ENCODE measurements at regions not wholly inside any gene's neighbourhood (a gene's known extent, or its start where the extent isn't known, plus 50 kb on each side); places are given as distances from the start of the nearest gene placed in this dataset.
"Not testable (repeated sequence)": the region's sequence is repeated elsewhere in the genome, so short reads cannot be mapped to it uniquely, and the experiment has no call there.

DNA sequence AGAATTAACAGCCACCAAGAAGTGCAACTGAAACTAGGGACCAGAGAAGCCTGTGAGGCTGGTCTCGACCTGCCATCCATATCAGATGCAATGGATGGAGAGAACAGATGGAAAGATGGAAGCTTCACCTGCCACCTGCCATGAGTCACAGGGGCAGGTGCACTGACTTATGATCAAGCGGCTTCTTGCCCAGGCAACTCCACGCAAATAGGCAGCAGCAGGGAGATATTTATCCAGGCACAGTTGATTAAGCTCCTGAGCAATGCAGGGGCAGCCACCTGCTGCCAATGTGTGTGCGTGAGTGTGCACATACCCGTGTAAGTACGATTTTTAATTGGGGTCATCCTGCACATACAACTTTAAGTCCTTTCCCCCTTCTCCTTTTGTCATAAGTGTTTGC is 174.2 kb downstream of the PTPRU start:
- no peak for DNase-seq (ENCODE audit: low read depth)

DNA sequence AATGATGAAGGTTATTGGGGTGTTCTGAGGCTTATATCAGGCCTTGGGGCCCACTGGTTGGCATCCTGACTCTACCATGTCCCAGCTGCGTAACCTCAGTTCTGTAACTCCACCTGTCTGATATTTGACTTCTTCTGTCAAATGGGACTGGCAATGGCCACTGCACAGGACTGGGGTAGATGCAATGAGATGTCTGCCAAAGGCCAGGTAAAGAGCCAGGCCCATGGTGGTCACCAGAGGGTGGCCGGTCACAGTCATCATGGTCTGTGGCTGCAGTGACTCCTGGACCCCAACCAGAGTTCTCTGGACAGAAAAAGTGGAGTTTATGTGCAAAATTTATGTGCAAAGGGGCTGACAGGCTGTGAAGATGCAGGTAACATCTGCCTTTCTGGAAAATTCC is 173.3 kb downstream of the PTPRU start:
- DNase-seq (ENCODE audit: low read depth), result no peak

DNA sequence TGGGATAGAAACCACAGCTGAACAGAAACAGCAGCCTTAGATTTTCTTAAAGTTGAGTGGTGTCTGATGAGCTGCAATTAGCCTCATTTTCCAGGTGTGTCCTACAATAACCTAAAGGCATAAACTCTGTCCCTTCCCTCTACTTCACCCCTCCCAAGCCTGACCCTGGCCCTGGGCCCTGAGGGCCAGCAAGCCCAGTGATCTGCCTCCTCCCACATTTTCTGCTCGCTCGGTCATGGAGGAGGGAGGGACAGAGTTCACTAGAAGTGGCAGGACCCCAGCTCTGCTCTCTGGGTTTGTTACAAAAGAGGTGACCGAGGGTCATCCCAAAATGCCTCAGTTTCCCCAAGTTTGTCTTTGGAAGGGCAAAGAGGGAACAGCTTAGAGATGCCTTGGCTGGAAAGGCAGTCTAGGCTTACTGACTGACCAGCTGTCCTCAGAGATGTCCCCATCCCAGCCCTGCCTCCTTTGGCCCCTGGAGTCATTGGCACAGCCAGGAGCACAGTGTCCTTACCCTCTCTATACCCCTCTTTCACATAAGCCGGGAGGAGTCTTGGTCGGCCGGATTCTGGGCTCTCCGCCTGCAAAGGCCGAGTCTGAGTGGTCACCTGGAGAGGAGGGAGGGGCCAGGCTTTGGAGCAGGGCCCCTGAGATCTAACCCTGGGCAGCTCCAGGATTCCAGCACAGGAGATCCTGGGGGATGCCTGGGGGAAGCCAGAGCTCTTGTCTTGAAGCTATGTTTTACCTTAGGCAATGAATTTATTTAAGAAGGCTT is 172.7 kb downstream of the PTPRU start:
- no peak for DNase-seq (ENCODE audit: low read depth)

DNA sequence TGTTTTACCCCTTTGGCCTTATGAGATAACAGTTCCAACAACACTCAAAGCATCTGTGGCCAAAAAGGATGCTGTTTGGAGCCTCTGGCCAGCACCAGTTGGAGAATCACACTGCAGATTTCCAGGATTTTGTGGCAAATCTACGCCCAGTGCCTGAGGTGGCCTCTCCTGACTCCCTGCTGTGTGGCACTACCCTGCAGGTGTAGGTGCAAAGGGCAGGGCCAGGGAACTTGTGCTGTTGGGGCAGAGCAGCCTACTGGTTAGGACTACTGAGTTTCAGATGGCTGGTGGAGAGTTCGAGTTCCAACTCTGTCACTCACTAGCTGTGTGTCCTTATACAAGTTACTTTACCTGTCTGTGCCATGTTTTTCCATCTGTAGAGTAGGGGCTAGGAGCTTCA is 170.5 kb downstream of the PTPRU start:
- DNase-seq (ENCODE audit: low read depth), result no peak

DNA sequence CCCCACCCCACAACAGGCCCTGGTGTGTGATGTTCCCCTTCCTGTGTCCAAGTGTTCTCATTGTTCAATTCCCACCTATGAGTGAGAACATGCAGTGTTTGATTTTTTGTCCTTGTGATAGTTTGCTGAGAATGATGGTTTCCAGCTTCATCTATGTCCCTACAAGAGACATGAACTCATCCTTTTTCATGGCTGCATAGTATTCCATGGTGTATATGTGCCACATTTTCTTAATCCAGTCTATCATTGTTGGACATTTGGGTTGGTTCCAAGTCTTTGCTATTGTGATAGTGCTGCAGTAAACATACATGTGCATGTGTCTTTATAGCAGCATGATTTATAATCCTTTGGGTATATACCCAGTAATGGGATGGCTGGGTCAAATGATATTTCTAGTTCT is 163.9 kb downstream of the PTPRU start:
- not testable (repeated sequence) for DNase-seq (ENCODE audit: low read depth)

DNA sequence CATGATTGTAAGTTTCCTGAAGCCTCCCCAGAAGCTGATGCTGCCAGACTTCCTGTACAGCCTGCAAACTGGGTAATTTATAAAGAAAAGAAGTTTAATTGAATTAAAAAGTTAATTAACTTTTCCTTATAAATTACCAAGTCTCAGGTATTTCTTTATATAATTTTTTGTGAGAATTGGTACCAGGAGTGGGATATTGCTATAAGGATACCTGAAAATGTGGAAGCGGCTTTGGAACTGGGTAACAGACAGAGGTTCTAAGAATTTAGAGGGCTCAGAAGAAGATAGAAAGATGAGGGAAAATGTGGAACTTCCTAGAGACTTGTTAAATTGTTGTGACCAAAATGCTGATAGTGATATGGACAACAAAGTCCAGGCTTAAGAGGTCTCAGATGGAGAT is 163.1 kb downstream of the PTPRU start:
- DNase-seq (ENCODE audit: low read depth), result no peak

DNA sequence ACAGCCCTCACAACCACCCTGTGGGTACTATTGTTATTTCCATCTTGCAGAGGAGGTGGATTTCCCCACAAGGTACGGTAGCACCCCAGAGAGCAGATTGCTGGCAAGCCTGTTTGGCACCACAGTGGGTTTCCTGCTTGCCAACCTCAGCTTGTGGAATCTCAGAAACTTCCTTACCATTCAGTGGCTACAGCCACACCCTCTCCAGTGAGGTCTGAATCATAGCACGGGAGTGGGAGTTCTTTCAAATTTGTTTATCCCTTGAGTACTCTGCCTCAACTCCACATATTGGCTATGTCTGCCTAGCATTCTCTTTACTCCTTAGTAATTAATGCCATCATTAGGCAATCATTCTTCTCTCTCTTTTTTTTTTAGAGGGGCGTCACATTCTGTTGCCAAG is 162.1 kb downstream of the PTPRU start:
- DNase-seq (ENCODE audit: low read depth), result no peak

DNA sequence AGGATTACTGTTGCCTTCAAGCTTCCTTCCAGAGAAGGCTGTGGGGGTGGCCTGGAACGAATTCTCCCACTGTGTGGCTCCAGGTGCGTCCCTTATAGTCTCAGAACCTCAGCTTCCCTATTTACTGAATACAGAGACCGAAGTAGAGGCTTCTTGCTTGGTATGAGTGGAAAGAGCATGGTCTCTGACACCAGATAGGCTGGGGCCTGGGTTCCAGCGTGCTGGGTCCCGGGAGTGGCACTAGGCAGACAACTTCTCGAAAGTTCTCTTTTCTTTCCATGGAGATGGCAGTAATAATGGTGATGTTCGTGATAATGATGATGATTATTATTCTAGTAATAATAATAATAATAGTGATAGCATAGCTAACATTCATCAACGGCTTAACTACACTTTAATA is 161.7 kb downstream of the PTPRU start:
- DNase-seq (ENCODE audit: low read depth), result no peak

DNA sequence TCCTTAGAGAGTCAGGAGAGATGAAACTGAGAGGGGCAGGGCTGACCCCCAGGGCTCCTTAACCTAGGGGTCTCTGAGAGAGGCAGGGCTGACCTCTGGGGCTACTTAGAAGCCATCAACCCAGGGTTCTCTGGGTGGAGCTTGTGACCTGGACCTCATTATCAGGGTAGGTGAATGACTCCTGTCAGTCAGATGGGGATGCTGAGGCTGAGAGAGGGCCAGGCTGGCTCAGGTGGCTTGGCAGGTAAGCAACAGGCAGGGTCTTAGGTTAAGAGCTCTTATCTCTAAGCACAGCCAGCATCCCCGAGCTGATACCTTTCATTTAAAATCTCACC is 160.9 kb downstream of the PTPRU start:
- DNase-seq (ENCODE audit: low read depth), result no peak

DNA sequence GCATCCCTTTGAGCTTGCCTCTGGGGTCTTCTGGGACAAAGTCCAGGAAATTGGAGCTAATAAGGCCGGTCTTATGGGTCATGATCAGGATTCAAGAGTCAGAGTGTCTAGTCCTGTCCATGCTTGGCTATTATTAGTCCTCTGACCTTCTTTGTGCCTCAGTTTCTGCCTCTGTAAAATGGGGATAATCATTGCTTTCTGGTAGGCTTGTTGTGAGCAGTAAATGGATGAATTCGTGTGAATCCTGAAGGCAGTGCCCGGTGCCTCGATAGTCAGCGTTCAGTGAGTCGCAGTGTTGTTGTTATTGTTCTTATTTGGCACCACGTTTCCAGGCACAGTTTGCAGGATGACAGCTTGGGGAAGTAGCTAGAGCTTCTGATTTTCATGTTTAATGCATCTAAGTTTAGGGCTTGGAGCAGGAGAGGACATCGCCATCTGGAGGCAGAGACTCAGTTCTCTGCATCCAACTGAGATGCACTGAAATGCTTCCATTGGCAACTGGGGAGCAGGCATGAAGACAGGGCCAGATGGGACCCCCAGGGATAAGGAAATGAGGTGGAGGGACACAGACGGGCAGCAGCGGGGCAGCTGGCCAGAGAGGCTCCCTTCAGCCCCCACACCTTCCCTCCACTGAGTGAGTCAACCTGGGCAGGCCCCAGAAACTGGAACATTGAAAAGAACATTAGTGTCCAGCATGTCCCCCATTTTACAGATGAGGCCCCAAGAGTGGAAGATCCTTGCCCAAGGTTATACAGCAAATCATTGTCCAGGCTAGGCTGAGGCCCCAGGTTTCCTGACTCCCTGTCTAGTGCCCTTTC is 160.3 kb downstream of the PTPRU start:
- DNase-seq (ENCODE audit: low read depth), result no peak

DNA sequence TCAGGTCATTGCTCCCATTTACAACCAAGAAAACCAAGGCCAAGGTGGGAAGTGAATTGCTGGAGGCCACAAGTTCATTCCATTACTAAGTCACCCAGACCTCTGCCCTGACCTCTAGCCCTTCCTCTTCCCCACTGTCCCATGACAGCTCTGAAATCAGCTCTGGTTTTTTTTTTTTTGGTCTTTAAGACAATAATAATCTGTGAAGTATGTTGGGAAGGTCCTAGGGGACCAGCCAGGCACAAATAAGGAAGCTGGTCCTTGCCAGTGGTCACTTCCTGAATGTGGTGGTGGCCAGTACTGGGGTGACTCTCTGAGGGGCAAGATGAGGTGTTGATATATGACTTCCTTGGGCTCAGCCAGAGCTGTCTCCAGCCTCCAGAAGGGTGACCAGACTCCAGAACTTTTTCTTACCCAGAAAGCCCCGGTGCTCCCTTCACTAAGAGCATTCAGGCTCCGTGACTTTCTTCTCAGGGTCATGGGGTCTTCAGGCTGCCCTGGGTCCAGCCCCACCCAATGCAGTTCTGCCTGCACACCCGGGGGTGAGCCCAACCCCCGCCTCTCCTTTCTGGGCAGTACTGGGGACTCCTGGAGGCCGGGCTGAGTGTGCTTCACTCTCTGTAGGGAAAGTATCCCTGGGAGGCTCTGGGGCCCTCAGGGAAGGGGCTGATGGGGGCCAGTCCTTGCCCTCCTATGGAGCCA is 159.6 kb downstream of the PTPRU start:
- no peak for DNase-seq (ENCODE audit: low read depth)

DNA sequence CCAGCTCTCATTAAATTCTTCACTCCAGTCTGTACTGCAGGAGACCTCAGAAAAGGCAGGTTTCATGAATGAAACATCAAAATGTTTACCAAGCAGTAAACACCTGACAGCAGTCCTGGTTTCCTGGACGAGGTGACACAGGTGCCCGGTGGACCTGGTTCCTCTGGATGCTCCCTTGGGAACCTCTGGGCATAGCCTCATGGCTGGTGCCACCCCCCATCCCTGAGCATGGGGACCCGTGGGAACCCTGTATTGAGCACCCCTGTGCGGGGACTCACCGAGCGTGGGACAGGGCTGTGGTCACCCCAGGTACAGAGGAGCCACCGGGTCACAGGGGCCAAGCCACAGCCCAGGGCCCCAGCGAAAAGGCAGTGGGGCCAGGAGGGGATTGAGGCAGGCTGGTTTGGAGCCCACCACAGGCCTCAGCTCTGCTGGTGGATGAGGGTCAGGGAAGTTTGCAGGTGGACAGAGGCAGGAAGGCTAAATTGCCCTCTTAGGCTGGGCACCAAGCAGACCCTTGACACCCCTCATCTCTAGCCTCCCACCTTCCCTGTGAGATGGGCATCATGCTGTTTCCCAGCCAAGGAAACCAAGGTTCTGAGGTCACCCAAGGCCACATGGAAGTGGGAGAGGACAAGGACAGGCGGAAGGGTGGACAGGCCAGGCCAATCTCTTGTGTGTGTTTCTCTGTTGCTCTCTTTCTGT is 158.4 kb downstream of the PTPRU start:
- no peak for DNase-seq (ENCODE audit: low read depth)

DNA sequence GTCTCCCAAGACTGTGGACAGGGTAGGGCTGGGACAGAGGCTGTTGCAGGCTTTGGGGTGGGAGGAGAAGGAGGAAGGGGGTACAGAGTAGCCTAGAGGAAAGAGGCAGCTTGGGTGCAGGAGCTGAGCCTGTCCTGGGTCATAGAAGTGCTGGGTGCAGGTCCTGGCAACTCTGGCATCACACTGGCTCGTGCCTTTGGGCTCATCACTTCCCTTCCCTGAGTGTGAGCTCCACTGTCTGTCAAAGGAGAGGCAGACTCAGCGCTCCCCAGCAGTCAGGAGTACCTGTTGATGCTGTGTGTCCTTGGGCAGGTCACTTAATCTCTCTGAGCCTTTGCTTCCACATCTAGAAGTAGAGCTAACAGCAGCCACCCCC is 157.1 kb downstream of the PTPRU start:
- DNase-seq (ENCODE audit: low read depth), result no peak

DNA sequence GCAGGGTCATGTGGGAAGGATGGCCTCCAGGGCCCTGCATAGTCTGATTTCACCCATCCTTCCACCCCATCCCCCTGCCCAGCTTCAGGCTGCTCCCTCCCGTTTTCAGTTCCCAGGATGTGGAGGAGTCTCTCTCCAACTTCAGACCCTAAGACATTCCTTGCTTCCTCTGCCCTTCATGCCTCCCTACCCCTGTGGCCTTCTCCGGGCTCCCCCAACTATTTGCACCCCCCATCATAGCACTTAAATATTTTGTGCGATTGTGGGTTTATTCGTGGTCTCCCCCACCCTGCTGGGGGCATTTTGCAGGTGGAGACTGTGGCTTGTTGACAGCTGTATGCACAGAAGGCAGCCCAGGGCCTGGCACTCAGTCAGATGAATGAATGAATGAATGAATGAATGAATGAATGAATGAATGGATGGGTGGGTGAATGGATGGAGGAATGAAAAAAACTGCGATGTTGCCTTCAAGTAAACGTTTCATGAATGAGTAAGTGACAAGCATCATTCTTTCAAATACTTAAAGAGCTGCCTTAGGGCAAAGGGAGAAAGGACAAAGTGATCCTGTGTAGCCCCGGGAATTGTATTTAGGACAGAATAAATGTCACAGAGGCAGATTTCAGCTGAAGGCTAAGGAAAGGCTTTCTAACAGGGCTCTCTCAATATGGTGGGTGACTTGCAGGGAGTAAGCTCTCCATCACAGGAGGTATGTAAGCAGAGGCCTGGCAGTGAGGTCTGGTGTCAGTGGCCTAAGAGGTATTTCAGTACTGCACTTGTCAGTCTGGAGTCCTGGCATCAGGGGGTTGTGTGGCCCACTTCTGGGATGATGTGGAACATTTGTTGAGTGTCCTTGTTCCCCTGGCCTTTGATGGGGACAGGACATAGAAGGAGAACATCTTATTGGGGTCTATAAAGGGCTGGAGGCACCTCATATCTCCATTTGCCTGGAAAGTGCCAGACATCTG is 156.4 kb downstream of the PTPRU start:
- no peak for DNase-seq (ENCODE audit: low read depth)

DNA sequence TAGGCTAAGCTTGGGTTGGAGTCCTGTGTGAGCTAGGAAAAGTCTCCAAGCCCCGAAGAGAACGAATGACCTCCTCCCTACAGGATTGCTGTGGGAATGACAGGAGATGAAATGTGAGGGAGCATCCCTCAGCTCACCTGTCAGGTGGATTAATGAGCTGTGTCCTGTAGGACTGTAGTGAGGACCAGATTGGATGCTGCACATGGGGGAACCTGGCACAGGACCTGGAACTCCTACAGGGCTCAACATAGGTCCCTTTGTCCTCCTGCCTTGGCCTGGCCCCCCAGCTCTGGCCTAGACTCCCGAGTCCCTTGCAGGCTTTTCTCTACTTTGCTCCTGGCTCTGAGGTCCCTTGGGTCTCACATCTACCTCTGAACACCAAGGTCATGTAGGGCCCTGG is 155.7 kb downstream of the PTPRU start:
- DNase-seq (ENCODE audit: low read depth), result no peak

DNA sequence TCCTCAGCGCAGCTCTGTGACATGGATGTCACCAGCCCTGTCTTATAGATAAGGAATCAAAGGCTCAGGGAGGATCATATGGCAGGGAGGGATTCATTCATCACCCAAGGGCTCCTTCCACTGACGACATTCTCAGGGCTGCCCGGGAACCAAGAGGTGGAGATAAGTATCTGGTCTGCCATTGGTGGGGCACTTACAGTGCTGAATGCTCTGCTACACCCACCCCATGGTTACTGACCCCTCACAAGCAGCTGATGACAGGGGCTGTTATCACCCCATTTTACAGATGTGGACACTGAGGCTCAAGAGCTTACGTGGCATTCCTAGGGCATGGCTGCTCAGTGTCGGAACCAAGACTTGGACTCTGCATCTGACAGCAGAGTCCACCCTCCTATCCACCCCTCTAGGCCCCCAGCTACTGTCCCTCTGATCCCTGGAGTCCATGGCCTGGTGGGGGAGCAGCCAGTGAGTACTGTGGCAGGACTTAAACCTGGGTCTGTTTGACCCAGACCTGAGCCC is 155.1 kb downstream of the PTPRU start:
- no peak for DNase-seq (ENCODE audit: low read depth)

DNA sequence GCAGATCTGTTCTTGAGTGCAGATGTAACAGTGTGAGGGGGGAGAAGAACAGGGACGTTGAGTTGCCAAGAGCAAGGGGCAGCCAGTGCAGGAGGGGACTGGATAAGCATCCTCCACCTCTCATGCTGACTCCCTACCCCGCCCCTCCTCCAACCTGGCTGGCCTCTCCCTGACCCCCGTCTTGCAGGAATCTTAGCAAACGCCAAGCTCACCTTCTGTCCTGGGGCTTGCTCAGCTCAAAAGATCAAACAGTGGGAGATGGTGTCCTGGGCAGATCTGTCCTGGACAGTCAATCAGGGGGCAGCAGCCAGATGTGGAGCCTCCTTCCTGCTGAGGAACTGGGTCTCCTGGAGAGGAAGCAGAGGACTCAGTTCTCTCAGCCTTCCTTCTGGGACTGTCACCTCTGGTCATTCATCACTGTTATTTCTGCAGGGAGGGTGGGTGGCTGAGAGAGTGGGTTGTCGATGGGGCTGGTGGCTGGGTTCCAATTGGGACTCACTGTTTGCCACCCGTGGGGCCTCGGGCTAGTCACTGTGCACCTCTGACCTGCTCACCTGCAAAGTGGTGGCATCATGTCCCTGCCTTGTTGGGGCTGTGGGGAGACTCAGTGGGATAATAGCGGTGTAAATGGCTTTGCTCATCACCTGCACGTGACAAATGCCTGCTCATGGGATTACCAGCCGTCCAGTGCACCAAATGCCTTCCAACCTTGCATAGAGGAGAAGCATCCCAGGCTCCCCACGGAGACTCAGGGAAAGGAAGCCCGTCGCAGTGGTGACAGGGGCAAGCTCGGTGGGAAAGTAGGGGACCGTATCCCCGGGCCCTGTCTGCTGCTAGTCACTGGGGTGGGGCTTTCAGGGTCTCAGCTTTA is 154.4 kb downstream of the PTPRU start:
- DNase-seq (ENCODE audit: low read depth), result no peak

DNA sequence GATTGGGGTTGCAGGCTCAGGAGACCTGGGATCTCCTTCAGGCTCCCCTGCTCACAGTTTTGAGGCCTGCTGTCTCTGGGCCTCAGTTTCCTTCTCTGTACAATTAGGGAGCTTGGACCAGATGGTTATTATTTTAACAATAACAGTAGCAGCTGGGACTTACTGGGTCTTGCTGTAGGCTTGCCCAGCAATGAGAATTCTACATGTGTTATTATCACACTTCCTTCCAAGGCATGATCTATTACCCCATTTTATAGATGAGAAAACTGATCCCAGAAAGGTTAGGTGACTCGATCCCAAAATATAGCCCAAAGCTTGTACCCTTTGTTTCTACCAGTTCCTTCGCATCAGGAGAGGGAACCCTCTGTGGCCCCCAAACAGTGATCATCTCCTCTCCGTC is 153.8 kb downstream of the PTPRU start:
- no peak for DNase-seq (ENCODE audit: low read depth)

DNA sequence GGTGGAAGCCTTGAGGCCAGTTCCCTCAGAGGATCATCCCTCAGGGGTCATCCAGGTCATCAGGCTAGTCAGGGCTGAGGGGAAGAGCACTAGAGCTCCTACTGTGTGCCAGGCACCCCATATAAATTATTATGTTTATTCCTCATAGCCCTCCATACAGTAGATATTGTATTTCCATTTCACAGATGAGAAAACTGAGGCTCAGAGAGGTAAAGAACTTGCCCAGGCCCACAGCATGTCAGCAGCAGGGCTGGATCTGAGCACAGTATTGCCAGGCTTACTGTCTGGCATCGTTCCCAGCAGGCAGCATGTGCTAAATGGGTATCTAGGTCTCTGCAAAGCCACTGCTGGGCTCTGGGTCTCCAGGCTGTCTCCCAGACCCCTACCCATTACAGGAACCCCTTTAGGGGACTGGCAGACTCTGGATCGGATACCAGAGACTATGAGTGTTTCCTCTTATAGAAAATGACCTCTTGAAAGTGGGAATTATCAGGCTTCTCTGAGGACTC is 153.3 kb downstream of the PTPRU start:
- DNase-seq (ENCODE audit: low read depth), result no peak

DNA sequence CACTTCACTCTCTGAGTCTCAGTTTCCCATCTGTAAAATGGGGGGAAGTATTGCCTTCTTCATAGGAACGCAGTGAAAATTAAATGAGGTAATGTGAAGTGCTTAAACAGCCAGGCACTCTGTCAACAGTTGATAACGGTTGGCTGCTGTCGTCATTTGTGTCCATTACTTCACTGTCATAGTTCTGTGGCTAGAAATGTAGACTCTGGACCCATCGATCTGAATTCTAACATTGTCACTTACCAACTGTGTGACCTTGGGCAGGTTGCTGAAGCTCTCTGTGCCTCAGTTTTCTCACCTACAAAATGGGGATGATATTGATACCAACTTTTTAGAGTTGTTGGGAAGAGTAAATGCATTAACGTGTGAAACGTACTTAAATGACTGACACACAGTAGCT is 152.6 kb downstream of the PTPRU start:
- DNase-seq (ENCODE audit: low read depth), result no peak

Measured in fibroblast of gingiva (primary cell).